GM23248 (cell line): ENCODE measurements at regions not wholly inside any gene's neighbourhood (a gene's known extent, or its start where the extent isn't known, plus 50 kb on each side); places are given as distances from the start of the nearest gene placed in this dataset.
A peak's percentile ranks its signal among the peaks of the same experiment; 100 is the strongest.

Source experiments
- DNase-seq: peaks from one replicate; pipeline ENCODE4 v3.0.0-alpha.2; 2015
- H2AFZ ChIP-seq: fragments of 200-600 bp; sonication (generic); 2 replicates; pipeline ENCODE4 v1.6.1; 2016; ENCODE audit warnings: antibody characterized with exemption
- H3F3A ChIP-seq: fragments of 200-600 bp; sonication (generic); 2 replicates; pipeline ENCODE4 v1.6.1; 2016; ENCODE audit warnings: mild to moderate bottlenecking, antibody characterized with exemption, mixed run types; ENCODE audit not compliant: insufficient read depth
- H3K27ac ChIP-seq: fragments of 200-600 bp; sonication (generic); 2 replicates; pipeline ENCODE4 v1.5.1; 2016; ENCODE audit warnings: mild to moderate bottlenecking
- H3K27me3 ChIP-seq: fragments of 200-600 bp; sonication (generic); replicated peaks from 2 replicates; pipeline ENCODE4 v1.6.1; 2016; ENCODE audit warnings: mild to moderate bottlenecking; ENCODE audit not compliant: insufficient read depth
- H3K36me3 ChIP-seq: fragments of 200-600 bp; sonication (generic); 2 replicates; pipeline ENCODE4 v1.6.1; 2016; ENCODE audit warnings: low read depth, mild to moderate bottlenecking
- H3K4me1 ChIP-seq: fragments of 200-600 bp; sonication (generic); 2 replicates; pipeline ENCODE4 v1.6.1; 2016; ENCODE audit warnings: mild to moderate bottlenecking; ENCODE audit not compliant: insufficient read depth
- H3K4me2 ChIP-seq: fragments of 200-600 bp; sonication (generic); one replicate; pipeline ENCODE4 v1.6.1; 2016; ENCODE audit warnings: mild to moderate bottlenecking; ENCODE audit not compliant: unreplicated experiment
- H3K4me3 ChIP-seq: fragments of 200-600 bp; sonication (generic); 2 replicates; pipeline ENCODE4 v1.5.1; 2016; ENCODE audit warnings: mild to moderate bottlenecking
- H3K79me2 ChIP-seq: fragments of 200-600 bp; sonication (generic); 2 replicates; pipeline ENCODE4 v1.6.1; 2016; ENCODE audit warnings: mild to moderate bottlenecking; ENCODE audit not compliant: insufficient read depth
- H3K9ac ChIP-seq: fragments of 200-600 bp; sonication (generic); 2 replicates; pipeline ENCODE4 v1.6.1; 2016; ENCODE audit warnings: mild to moderate bottlenecking
- H3K9me2 ChIP-seq: fragments of 200-600 bp; sonication (generic); 2 replicates; pipeline ENCODE4 v1.6.1; 2016; ENCODE audit warnings: mixed run types, mild to moderate bottlenecking, moderate library complexity; ENCODE audit not compliant: insufficient read depth
- H3K9me3 ChIP-seq: fragments of 200-600 bp; sonication (generic); one replicate; pipeline ENCODE4 v1.6.1; 2017; ENCODE audit warnings: low read depth
- H4K20me1 ChIP-seq: fragments of 200-600 bp; sonication (generic); 2 replicates; pipeline ENCODE4 v1.6.0; 2016; ENCODE audit not compliant: insufficient read depth
- EZH2 ChIP-seq: fragments of 200-600 bp; sonication (generic); IDR thresholded peaks from 2 replicates; pipeline ENCODE4 v1.6.1; 2018; ENCODE audit warnings: antibody characterized with exemption, mild to moderate bottlenecking; ENCODE audit not compliant: insufficient read depth, poor library complexity, severe bottlenecking
- EZH2phosphoT487 ChIP-seq: fragments of 200-600 bp; sonication (generic); IDR thresholded peaks from 2 replicates; pipeline ENCODE4 v1.6.1; 2018; ENCODE audit warnings: antibody characterized with exemption, moderate library complexity, mild to moderate bottlenecking, low read depth; ENCODE audit not compliant: insufficient read depth
- WGBS, 2 experiments: methylation state at CpG; one replicate each; pipeline ENCODE4 v1.1.6; 2015 to 2017; ENCODE audit warnings: low lambda C conversion rate in 2 of 2, low coverage in 1 of 2; ENCODE audit errors: missing lambda C conversion rate in 2 of 2; 5-methylcytosine and 5-hydroxymethylcytosine counted together
- in situ Hi-C: fragments of 300-500 bp; cut with MboI; formaldehyde crosslinking; loops from 2 replicates; pipeline ENCODE4 v1.15.0; 2020

- Histone ChIP-seq H3K27me3 (no peaks in the 10 kb centered on the region), H3K79me2 (no peaks in the 10 kb centered on the region), H3K9me3 (no peaks in the 10 kb centered on the region), H3K4me3 (no peak overlapping the region), H3K4me1 (no peaks in the 10 kb centered on the region), H3K4me2 (no peak overlapping the region), H3K27ac (no peak overlapping the region), H3F3A (no peaks in the 10 kb centered on the region), H3K9ac (no peak overlapping the region), H2AFZ (no peak overlapping the region), H4K20me1 (no peaks in the 10 kb centered on the region), H3K9me2 (no peaks in the 10 kb centered on the region), H3K36me3 (no peaks in the 10 kb centered on the region)
- in situ Hi-C loops, result no loop called here
- TF ChIP-seq EZH2, result no peak
- TF ChIP-seq EZH2phosphoT487, result no peak
- 78% methylated on average over 1 of the region's 1 CpG for WGBS, 2 experiments
- no peak for DNase-seq
These were observed 207.3 kb downstream of the AEBP2 start for GRCh38 chr12:19646599-19646998.

GRCh38 chr12:19647806-19648556 lies 208.7 kb downstream of the AEBP2 start:
- Histone ChIP-seq H3K9me2 (no peaks in the 10 kb centered on the region), H3K4me1 (no peaks in the 10 kb centered on the region), H3K79me2 (no peaks in the 10 kb centered on the region), H3F3A (no peaks in the 10 kb centered on the region), H3K4me2 (no peak overlapping the region), H3K36me3 (no peaks in the 10 kb centered on the region), H3K4me3 (no peak overlapping the region), H3K9ac (no peak overlapping the region), H3K27ac (no peak overlapping the region), H3K9me3 (no peaks in the 10 kb centered on the region), H3K27me3 (no peaks in the 10 kb centered on the region), H4K20me1 (no peaks in the 10 kb centered on the region), H2AFZ (peak overlapping the region; percentile 36)
- in situ Hi-C loops, result no loop called here
- DNase-seq, result no peak
- TF ChIP-seq EZH2, result no peak
- TF ChIP-seq EZH2phosphoT487, result no peak
- 26 to 27% methylated on average over 8 of the region's 8 CpGs for WGBS, 2 experiments

GRCh38 chr12:19648591-19648990 lies 209.3 kb downstream of the AEBP2 start:
- Histone ChIP-seq H3K4me3 (no peak overlapping the region), H4K20me1 (no peaks in the 10 kb centered on the region), H3K27me3 (no peaks in the 10 kb centered on the region), H2AFZ (no peak overlapping the region), H3K9ac (no peak overlapping the region), H3K9me2 (no peaks in the 10 kb centered on the region), H3K4me1 (no peaks in the 10 kb centered on the region), H3F3A (no peaks in the 10 kb centered on the region), H3K9me3 (no peaks in the 10 kb centered on the region), H3K4me2 (no peak overlapping the region), H3K27ac (no peak overlapping the region), H3K36me3 (no peaks in the 10 kb centered on the region), H3K79me2 (no peaks in the 10 kb centered on the region)
- WGBS, 2 experiments, result 51 to 64% methylated on average over 3 of the region's 3 CpGs
- in situ Hi-C loops, result no loop called here
- TF ChIP-seq EZH2phosphoT487 (no peak), EZH2 (no peak)
- DNase-seq, result no peak

- no peaks in the 10 kb centered on the region for H3F3A ChIP-seq
- H3K9me2 ChIP-seq, result no peaks in the 10 kb centered on the region
- H3K4me3 ChIP-seq, result no peak overlapping the region
- no peaks in the 10 kb centered on the region for H3K27me3 ChIP-seq
- TF ChIP-seq EZH2phosphoT487 (no peak), EZH2 (no peak)
- no peak overlapping the region for H2AFZ ChIP-seq
- H3K9me3 ChIP-seq, result no peaks in the 10 kb centered on the region
- no peaks in the 10 kb centered on the region for H4K20me1 ChIP-seq
- in situ Hi-C loops, result no loop called here
- peaks cover 12% of the 10 kb centered on the region for H3K4me1 ChIP-seq
- H3K4me2 ChIP-seq, result no peak overlapping the region
- no peaks in the 10 kb centered on the region for H3K79me2 ChIP-seq
- H3K27ac ChIP-seq, result no peak overlapping the region
- 45 to 50% methylated on average over 2 of the region's 2 CpGs for WGBS, 2 experiments
- no peak overlapping the region for H3K9ac ChIP-seq
- DNase-seq, result no peak
- no peaks in the 10 kb centered on the region for H3K36me3 ChIP-seq
These were observed 213.1 kb downstream of the AEBP2 start for GRCh38 chr12:19652386-19652785.
